Skin epidermis (tissue), 12 donors: ENCODE measurements at regions not wholly inside any gene's neighbourhood (a gene's known extent, or its start where the extent isn't known, plus 50 kb on each side); places are given as distances from the start of the nearest gene placed in this dataset.
"Not testable (repeated sequence)": the region's sequence is repeated elsewhere in the genome, so short reads cannot be mapped to it uniquely, and the experiment has no call there.

Experiments used
- H3K27ac ChIP-seq, 21 experiments: fragments of 200-600 bp; sonication (generic) in 11 of 21; one replicate each; pipeline ENCODE4 v1.5.0; 2020; ENCODE audit warnings: mild to moderate bottlenecking in 3 of 21, inconsistent platforms in 2 of 21, moderate library complexity in 2 of 21
- H3K4me3 ChIP-seq, 7 experiments: fragments of 200-600 bp; sonication (generic) in 2 of 7; one replicate each; pipeline ENCODE4 v1.5.0; 2020; ENCODE audit warnings: inconsistent platforms in 2 of 7, mild to moderate bottlenecking in 2 of 7, moderate library complexity in 1 of 7

GRCh38 chr6:3957321-3957720 lies 108.1 kb downstream of the FAM50B start:
- Histone ChIP-seq H3K4me3 (no peak overlapping the region), H3K27ac (no peak overlapping the region)

- Histone ChIP-seq H3K4me3 (no peak overlapping the region), H3K27ac (no peak overlapping the region)
Observed at GRCh38 chr6:3958255-3958654, 109.1 kb downstream of the FAM50B start.

DNA sequence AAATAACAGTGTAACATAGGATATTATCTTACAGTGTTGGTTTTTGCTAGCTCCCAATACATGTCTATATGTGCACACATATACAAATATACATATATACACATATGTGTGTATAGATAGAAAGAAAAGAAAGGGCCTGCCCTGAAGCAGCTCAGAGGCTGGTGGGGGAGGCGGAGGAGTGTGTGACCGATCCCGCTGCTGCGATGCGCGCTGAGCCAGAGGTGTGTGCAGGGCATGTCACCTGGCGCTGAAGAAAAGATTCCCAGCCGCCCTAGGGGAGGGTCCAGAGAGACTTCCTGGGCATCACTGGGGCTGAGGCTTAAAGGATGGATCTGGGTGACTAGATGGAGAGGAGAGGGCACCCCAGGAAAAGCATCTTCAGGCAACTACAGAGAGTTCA lies 110.2 kb downstream of the FAM50B start:
- Histone ChIP-seq H3K27ac (no peak overlapping the region), H3K4me3 (no peak overlapping the region)

DNA sequence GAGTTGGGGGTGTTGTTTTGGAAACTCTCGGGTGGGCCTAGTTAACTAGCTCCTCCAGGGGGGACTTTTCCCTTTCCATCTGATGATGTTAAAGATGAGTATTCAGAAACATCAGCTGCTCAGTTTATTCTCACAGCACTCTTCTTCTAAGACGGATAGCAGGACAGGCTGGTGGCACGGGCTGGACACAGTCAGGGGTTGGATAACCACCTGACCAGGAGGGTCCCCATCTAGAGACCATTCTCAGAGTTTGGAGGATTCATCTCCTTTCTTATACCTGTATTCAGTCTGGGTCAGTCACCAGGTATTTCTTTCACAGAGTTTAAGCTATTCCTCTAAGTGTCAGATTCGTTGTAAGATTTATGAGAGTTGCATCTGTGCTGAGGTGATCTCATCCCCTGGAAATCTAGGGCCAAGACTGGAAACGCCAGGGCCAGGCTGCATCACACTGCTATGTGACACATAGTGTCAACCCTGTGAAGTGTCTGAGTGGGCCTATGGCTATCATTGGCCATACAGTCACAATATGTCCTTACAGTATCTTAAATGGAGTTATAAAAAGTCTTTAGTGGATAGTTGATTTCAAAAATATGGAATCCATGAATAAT lies 111.7 kb downstream of the FAM50B start:
- Histone ChIP-seq H3K27ac (no peak overlapping the region), H3K4me3 (no peak overlapping the region)

DNA sequence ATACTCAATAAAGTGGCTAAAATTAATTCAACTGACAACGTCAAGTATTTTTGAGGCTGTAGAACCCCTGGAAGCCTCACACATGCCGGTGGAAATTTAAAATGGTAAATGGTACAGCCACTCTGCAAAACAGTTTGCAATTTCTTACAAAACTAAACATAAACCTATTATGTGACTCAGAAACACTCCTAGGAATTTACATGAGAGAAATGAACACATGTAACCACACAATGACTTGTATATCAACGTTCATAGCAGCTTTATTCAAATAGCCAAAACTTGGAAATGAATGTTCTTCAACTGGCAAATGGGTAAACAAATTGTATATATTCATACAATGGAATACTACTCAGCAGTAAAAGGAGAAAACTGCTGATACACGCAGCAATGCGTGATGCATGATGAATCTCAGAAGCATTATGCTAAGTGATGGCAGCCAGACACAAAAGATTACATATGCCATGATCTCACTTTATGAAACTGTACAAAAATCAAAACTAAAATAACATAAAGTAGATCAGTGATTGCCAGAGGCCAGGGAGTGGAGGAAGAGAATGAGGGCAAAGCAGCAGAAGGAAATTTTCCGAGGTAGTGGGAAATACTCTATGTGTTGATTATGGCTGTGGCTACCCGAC lies 112.5 kb downstream of the FAM50B start:
- Histone ChIP-seq H3K27ac (no peak overlapping the region), H3K4me3 (no peak overlapping the region)

DNA sequence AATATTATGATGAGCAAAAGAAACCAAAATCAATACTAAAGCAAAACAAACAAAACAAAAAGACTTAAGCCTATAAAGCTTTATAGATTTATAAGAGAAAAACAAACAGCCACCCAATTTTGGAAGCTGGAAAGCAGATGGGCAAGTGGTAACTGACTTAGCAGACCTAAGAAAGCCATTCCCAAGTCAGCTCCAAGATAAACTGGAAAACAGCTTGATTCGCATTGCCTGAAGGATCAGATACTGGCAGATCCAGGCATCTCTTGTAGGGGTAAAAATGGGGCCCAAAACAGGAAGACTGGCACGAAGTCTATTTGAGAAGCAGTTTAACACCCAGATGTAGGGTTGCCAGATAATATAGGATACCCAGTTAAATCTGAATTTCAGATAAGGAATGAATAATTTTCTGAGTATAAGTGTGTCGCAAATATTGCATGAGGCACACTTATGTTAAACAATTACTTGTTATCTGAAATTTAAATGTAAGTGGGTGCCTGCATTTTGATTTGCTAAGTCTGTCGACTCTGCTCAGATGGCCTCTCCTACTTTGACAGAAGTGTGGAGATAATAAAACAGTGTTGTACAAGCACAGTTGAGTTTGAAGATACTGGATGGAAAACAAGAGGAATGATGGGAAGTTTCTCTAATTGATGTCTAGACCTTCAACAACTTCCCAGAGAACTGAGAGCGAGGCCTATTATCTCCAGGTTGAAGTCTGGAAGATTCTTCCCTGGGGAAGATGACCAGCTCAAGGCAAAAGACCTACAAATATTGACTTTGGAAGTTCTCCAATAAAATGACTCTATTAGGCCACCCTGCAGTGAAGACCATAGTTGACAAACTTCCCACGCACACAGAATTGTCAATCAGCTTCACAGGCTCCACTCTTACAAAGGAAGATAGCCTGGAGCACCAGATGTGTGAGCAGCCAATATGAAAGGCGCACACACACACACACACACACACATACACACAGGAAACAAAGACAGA lies 113.4 kb downstream of the FAM50B start:
- Histone ChIP-seq H3K27ac (no peak overlapping the region), H3K4me3 (no peak overlapping the region)

- H3K4me3 ChIP-seq, result no peak overlapping the region
- no peak overlapping the region for H3K27ac ChIP-seq
Observed at GRCh38 chr6:3963426-3963825, 114.3 kb downstream of the FAM50B start.

- H3K4me3 ChIP-seq, result no peak overlapping the region
Observed at GRCh38 chr6:3965071-3965718, 113.7 kb downstream of the FAM217A start.

GRCh38 chr6:3966426-3966825 lies 112.5 kb downstream of the FAM217A start:
- Histone ChIP-seq H3K27ac (no peak overlapping the region), H3K4me3 (no peak overlapping the region)

More at GRCh38 chr6:3965071-3965718, 113.7 kb downstream of the FAM217A start:
- H3K27ac ChIP-seq, result no peak overlapping the region

DNA sequence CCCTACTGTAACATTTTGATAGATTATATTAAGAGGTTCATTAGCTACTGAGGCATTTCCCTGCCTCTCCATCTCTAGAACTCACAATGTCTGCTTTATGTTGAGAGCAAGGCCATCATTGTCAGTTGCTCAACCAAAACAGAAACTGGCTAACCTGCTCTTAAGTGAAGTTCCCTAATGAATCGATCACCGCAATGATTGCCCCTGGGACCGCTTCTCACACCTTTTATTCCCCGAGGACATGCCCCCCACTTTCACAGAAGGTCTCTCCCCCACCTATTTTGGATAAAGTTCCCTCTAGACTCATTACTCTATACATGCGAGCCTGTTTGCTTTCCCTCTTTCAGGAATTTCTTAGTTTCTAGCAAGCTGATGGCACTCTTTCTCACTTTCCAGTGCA lies 108.8 kb downstream of the FAM217A start:
- Histone ChIP-seq H3K27ac (no peak overlapping the region), H3K4me3 (no peak overlapping the region)

DNA sequence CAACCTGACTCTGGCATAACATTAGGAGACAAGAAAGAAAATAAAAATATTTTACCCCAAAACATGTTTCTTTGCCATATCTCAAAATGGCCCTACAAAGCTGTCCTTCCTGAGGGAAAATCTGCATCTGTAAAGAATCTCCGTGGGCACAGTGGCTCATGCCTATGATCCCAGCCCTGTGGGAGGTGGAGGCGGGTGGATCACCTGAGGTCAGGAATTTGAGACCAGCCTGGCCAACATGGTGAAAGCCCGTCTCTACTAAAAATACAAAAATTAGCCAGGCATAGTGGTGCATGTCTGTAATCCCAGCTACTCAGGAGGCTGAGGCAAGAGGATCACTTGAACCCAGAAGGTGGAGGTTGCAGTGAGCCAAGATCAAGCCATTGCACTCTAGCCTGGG lies 105.8 kb downstream of the FAM217A start:
- H3K27ac ChIP-seq, H3K4me3 ChIP-seq: not testable (repeated sequence)

GRCh38 chr6:3977875-3978711 lies 100.8 kb downstream of the FAM217A start:
- H3K4me3 ChIP-seq, result no peak overlapping the region

GRCh38 chr6:3978966-3979365 lies 100.0 kb downstream of the FAM217A start:
- peak overlapping the region in 1 of 21 experiments; percentile 37 for H3K27ac ChIP-seq
- H3K4me3 ChIP-seq, result not testable (repeated sequence)

More at GRCh38 chr6:3977875-3978711, 100.8 kb downstream of the FAM217A start:
- peak overlapping the region in 4 of 21 experiments; percentile 4 to 37 (median 16) for H3K27ac ChIP-seq

DNA sequence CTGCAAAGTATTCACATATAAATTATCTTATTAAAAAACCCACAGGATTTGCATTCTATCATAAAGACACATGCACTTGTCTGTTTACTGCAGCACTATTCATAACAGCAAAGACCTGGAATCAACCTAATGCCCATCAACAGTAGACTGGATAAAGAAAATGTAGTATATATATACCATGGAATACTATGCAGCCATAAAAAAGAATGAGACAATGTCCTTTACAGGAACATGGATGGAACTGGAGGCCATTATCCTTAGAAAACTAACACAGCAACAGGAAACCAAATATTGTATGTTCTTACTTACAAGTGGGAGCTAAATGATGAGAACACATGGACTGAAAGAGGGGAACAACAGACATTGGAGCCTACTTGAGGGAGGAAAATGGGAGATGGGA lies 97.0 kb downstream of the FAM217A start:
- Histone ChIP-seq H3K4me3 (no peak overlapping the region), H3K27ac (no peak overlapping the region)

- no peak overlapping the region for H3K4me3 ChIP-seq
- H3K27ac ChIP-seq, result no peak overlapping the region
Observed at GRCh38 chr6:3983778-3984177, 95.2 kb downstream of the FAM217A start.

DNA sequence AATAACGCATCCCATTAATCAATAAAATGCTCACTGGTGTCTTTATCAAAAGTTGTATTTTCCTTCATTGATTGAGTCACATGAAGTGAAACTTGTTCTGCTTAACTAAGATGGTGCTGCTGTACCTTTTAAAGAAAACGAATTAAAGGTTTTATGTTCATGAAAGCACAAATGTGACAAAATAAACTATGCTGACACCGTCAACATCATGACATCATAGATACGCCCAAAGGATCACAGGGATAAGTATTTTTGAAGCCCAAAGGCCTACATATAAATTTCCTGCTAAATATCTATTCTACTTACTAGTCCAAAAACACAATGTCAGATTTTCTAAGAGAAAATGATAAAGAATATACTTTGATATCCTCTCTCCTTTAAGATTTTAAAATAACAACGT lies 94.4 kb downstream of the FAM217A start:
- Histone ChIP-seq H3K27ac (no peak overlapping the region), H3K4me3 (no peak overlapping the region)

DNA sequence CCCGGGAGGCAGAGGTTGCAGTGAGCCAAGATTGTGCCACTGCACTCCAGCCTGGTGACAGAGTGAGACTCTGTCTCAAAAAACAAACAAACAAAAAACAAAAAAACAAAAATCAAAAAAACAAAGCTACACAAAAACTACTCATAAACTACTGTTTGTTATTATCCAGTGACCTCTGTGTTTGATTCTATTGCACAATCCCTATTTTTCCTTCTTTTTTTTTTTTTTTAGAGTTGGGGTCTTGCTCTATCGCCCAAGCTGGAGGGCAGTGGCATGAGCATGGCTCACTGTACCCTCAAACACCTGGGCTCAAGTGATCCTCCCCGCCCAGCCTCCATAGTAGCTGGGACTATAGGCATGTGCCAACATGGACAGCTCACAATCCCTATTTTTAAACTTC lies 92.7 kb downstream of the FAM217A start:
- no peak overlapping the region for H3K4me3 ChIP-seq

DNA sequence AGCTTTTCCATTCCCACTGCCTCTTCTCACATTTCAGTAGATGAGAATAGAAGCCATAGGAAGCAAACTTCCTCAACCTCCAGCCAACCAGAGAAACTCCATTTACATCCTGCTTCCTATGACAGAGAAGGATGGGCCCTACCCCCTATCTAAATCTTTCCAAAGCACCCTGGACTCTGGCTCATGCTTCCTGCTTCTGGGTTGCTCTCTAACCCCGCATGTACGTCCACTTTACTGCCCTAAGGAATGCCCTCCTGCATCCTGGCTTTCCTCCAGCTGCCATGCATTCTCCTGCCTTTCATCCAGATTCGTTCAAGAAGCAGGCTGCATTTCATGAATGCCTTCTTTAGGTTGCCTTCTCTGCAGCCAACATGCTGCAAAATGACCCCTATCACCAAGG lies 91.9 kb downstream of the FAM217A start:
- H3K27ac ChIP-seq, result no peak overlapping the region
- H3K4me3 ChIP-seq, result no peak overlapping the region

More for the DNA sequence above, 92.7 kb downstream of the FAM217A start:
- no peak overlapping the region for H3K27ac ChIP-seq

GRCh38 chr6:3987576-3987975 lies 91.4 kb downstream of the FAM217A start:
- Histone ChIP-seq H3K27ac (no peak overlapping the region), H3K4me3 (no peak overlapping the region)
